SK-N-SH (cell line): ENCODE measurements at regions not wholly inside any gene's neighbourhood (a gene's known extent, or its start where the extent isn't known, plus 50 kb on each side); places are given as distances from the start of the nearest gene placed in this dataset.

Source experiments
- CTCF ChIA-PET: fragments of 300-600, 350-600 bp; formaldehyde crosslinking; extraction: SDS; loops from one replicate; lab custom pipeline; 2021; lab: Yijun Ruan, JAX
- POLR2A ChIA-PET: fragments of 350-600 bp; sonication (Branson Sonifier 250); formaldehyde crosslinking; extraction: SDS; loops from one replicate; lab custom pipeline; 2020; ENCODE audit warnings: antibody characterized with exemption, inconsistent platforms; lab: Yijun Ruan, JAX
- DNase-seq: peaks from one replicate; pipeline ENCODE4 v3.0.0; 2012
- H2AFZ ChIP-seq: fragments of 200-600 bp; sonication (generic); 2 replicates; pipeline ENCODE4 v1.8.1; 2016; ENCODE audit warnings: antibody characterized with exemption, mild to moderate bottlenecking, low read depth
- H3F3A ChIP-seq: fragments of 200-600 bp; sonication (generic); replicated peaks from 2 replicates; pipeline ENCODE3; 2016; ENCODE audit warnings: antibody characterized with exemption, mild to moderate bottlenecking; ENCODE audit not compliant: insufficient read depth
- H3K27ac ChIP-seq, 2 experiments: fragments of 200-500 bp in 1 of 2; fragments of 200-600 bp in 1 of 2; sonication (Bioruptor generic) in 1 of 2; sonication (generic), shearing (Covaris generic) in 1 of 2; 2 replicates each; pipeline versions ENCODE4 v1.5.1 to v1.6.1; 2014 to 2016; ENCODE audit warnings: low read depth in 2 of 2, inconsistent platforms in 1 of 2, low read length in 1 of 2, mild to moderate bottlenecking in 1 of 2, mixed read lengths in 1 of 2
- H3K27me3 ChIP-seq: fragments of 200-600 bp; sonication (generic), shearing (Covaris generic); 2 replicates; pipeline ENCODE4 v1.6.1; 2016; ENCODE audit warnings: mixed run types; ENCODE audit not compliant: insufficient read depth
- H3K36me3 ChIP-seq, 2 experiments: fragments of 200-500 bp in 1 of 2; fragments of 200-600 bp in 1 of 2; sonication (Bioruptor generic) in 1 of 2; sonication (generic) in 1 of 2; replicated peaks in 1 of 2; 2 replicates each; pipeline versions ENCODE3 to v1.5.1; 2014 to 2016; ENCODE audit warnings: low read length in 1 of 2, mild to moderate bottlenecking in 1 of 2; ENCODE audit not compliant: insufficient read depth in 2 of 2, control insufficient read depth in 1 of 2
- H3K4me1 ChIP-seq, 2 experiments: fragments of 200-500 bp in 1 of 2; fragments of 200-600 bp in 1 of 2; sonication (Bioruptor generic) in 1 of 2; sonication (generic), shearing (Covaris generic) in 1 of 2; 2 replicates each; pipeline versions ENCODE4 v1.5.1 to v1.6.1; 2014 to 2016; ENCODE audit warnings: low read depth in 1 of 2, low read length in 1 of 2, mixed run types in 1 of 2; ENCODE audit not compliant: insufficient read depth in 2 of 2, control insufficient read depth in 1 of 2
- H3K4me2 ChIP-seq: fragments of 200-600 bp; sonication (generic), shearing (Covaris generic); 2 replicates; pipeline ENCODE4 v1.6.1; 2017; ENCODE audit warnings: mixed run types
- H3K4me3 ChIP-seq, 2 experiments: fragments of 200-500 bp in 1 of 2; fragments of 200-600 bp in 1 of 2; sonication (Bioruptor generic) in 1 of 2; sonication (generic), shearing (Covaris generic) in 1 of 2; 2 replicates each; pipeline versions ENCODE4 v1.5.1 to v1.8.1; 2014 to 2016; ENCODE audit warnings: low read depth in 2 of 2, inconsistent platforms in 1 of 2, low read length in 1 of 2, mild to moderate bottlenecking in 1 of 2, mixed read lengths in 1 of 2, moderate library complexity in 1 of 2
- H3K79me2 ChIP-seq: fragments of 200-600 bp; sonication (generic); 2 replicates; pipeline ENCODE4 v1.8.1; 2017; ENCODE audit warnings: mild to moderate bottlenecking; ENCODE audit not compliant: insufficient read depth
- H3K9ac ChIP-seq: fragments of 200-600 bp; sonication (generic); 2 replicates; pipeline ENCODE4 v1.6.1; 2017; ENCODE audit warnings: mixed run types
- H3K9me2 ChIP-seq: fragments of 200-600 bp; sonication (generic); 2 replicates; pipeline ENCODE4 v1.6.1; 2017; ENCODE audit warnings: mixed run types
- H3K9me3 ChIP-seq: fragments of 200-600 bp; sonication (generic); 2 replicates; pipeline ENCODE4 v1.6.1; 2017; ENCODE audit warnings: mixed run types, mild to moderate bottlenecking, moderate library complexity
- H4K20me1 ChIP-seq: fragments of 200-600 bp; sonication (generic); 2 replicates; pipeline ENCODE4 v1.6.1; 2017; ENCODE audit warnings: mild to moderate bottlenecking, mixed run types; ENCODE audit not compliant: insufficient read depth
- ELF1 ChIP-seq: IDR thresholded peaks from 2 replicates; pipeline ENCODE4 v1.4.0; 2012
- EZH2phosphoT487 ChIP-seq: fragments of 200-600 bp; sonication (generic); IDR thresholded peaks from 2 replicates; pipeline ENCODE4 v1.6.1; 2017; ENCODE audit warnings: low read depth, mixed run types, mild to moderate bottlenecking, antibody characterized with exemption, moderate library complexity, borderline replicate concordance
- GATA2 ChIP-seq: sonication (generic); formaldehyde crosslinking; IDR thresholded peaks from 2 replicates; pipeline ENCODE4 v1.5.0; 2020; ENCODE audit warnings: mild to moderate bottlenecking, missing genetic modification reagents
- IRF3 ChIP-seq: fragments of 150-350 bp; IDR thresholded peaks from 2 replicates; pipeline ENCODE4 v1.6.1; 2016; ENCODE audit warnings: mild to moderate bottlenecking, low read depth, low read length
- MEF2A ChIP-seq: IDR thresholded peaks from 2 replicates; pipeline ENCODE4 v1.4.0; 2012; ENCODE audit warnings: low read depth, borderline replicate concordance
- MXI1 ChIP-seq: IDR thresholded peaks from 2 replicates; pipeline ENCODE4 v1.6.1; 2012; ENCODE audit warnings: mild to moderate bottlenecking, low read depth, low read length, improper control_type of control experiment
- NFIC ChIP-seq: IDR thresholded peaks from 2 replicates; pipeline ENCODE4 v1.4.0; 2012; ENCODE audit warnings: borderline replicate concordance
- PBX3 ChIP-seq: IDR thresholded peaks from 2 replicates; pipeline ENCODE4; 2012
- POLR2AphosphoS5 ChIP-seq: IDR thresholded peaks from 2 replicates; pipeline ENCODE4 v1.6.1; 2012; ENCODE audit warnings: low read depth, low read length
- RAD21 ChIP-seq: IDR thresholded peaks from 2 replicates; pipeline ENCODE4 v1.6.1; 2012; ENCODE audit warnings: mild to moderate bottlenecking, low read length
- RFX5 ChIP-seq: IDR thresholded peaks from 2 replicates; pipeline ENCODE4 v1.6.1; 2012; ENCODE audit warnings: mild to moderate bottlenecking, improper control_type of control experiment, low read length
- RXRA ChIP-seq: IDR thresholded peaks from 2 replicates; pipeline ENCODE4 v1.4.0; 2012; ENCODE audit warnings: low read depth, mild to moderate bottlenecking, borderline replicate concordance
- SIN3A ChIP-seq: IDR thresholded peaks from 2 replicates; pipeline ENCODE4 v1.6.1; 2012; ENCODE audit warnings: low read depth, mild to moderate bottlenecking, low read length, moderate library complexity, borderline replicate concordance
- TCF12 ChIP-seq: IDR thresholded peaks from 2 replicates; pipeline ENCODE4 v1.4.0; 2012
- TEAD4 ChIP-seq: IDR thresholded peaks from 2 replicates; pipeline ENCODE4 v1.4.0; 2012; ENCODE audit warnings: mild to moderate bottlenecking, borderline replicate concordance; ENCODE audit not compliant: insufficient read depth
- USF1 ChIP-seq: IDR thresholded peaks from 2 replicates; pipeline ENCODE4 v1.4.0; 2012; ENCODE audit warnings: low read depth, borderline replicate concordance
- USF2 ChIP-seq: fragments of 150-350 bp; IDR thresholded peaks from 2 replicates; pipeline ENCODE4 v1.6.1; 2017; ENCODE audit warnings: antibody characterized with exemption, low read length, low read depth, borderline replicate concordance
- WGBS: methylation state at CpG from one replicate; pipeline ENCODE4 v1.1.6; 2017; ENCODE audit warnings: low lambda C conversion rate; 5-methylcytosine and 5-hydroxymethylcytosine counted together

- no peak for TF ChIP-seq USF1
- TF ChIP-seq MEF2A, result no peak
- no peak for TF ChIP-seq TEAD4
- TF ChIP-seq TCF12, result no peak
- TF ChIP-seq PBX3, result no peak
- TF ChIP-seq RFX5, result no peak
- no peak for TF ChIP-seq NFIC
- no peak for TF ChIP-seq RXRA
- no peak for TF ChIP-seq POLR2AphosphoS5
- no peak for TF ChIP-seq ELF1
- TF ChIP-seq IRF3, result no peak
- TF ChIP-seq GATA2 (CRISPR knock-in tag), result no peak
- TF ChIP-seq SIN3A, result no peak
- no peak for TF ChIP-seq EZH2phosphoT487
- no peak for TF ChIP-seq MXI1
- TF ChIP-seq RAD21, result no peak
- TF ChIP-seq USF2, result no peak
- Histone ChIP-seq H3K9me3 (no peaks in the 10 kb centered on the region), H2AFZ (no peak overlapping the region), H4K20me1 (no peaks in the 10 kb centered on the region), H3K4me2 (no peak overlapping the region), H3K4me1 (peaks cover 0 to 18% of the 10 kb centered on the region in 2 experiments; a peak in 2 of 4 replicates), H3K27me3 (no peaks in the 10 kb centered on the region), H3F3A (no peaks in the 10 kb centered on the region), H3K9me2 (no peaks in the 10 kb centered on the region), H3K27ac (no peak overlapping the region), H3K79me2 (no peaks in the 10 kb centered on the region), H3K9ac (no peak overlapping the region), H3K4me3 (no peak overlapping the region), H3K36me3 (no peaks in the 10 kb centered on the region)
- ChIA-PET CTCF (interaction anchor here (0.9 to 1.9 kb wide), 5 partner anchors 106 to 790 kb away, joined by 3 to 5 read pairs (median 4); no protein-coding TSS in a partner anchor), POLR2A (no interaction called here)
- WGBS, result 64% methylated on average over 2 of the region's 2 CpGs
- DNase-seq, result no peak
Measured at GRCh38 chr2:67218056-67218455, 179.1 kb upstream of the ETAA1 start.
